NCI-H2196 (cell line): ENCODE measurements at regions not wholly inside any gene's neighbourhood (a gene's known extent, or its start where the extent isn't known, plus 50 kb on each side); places are given as distances from the start of the nearest gene placed in this dataset.
"Not testable (repeated sequence)": the region's sequence is repeated elsewhere in the genome, so short reads cannot be mapped to it uniquely, and the experiment has no call there.

Source experiments
- DNase-seq: peaks from one replicate; lab custom pipeline; 2025; ENCODE audit not compliant: unreplicated experiment; lab: John Stamatoyannopoulos, UW

DNA sequence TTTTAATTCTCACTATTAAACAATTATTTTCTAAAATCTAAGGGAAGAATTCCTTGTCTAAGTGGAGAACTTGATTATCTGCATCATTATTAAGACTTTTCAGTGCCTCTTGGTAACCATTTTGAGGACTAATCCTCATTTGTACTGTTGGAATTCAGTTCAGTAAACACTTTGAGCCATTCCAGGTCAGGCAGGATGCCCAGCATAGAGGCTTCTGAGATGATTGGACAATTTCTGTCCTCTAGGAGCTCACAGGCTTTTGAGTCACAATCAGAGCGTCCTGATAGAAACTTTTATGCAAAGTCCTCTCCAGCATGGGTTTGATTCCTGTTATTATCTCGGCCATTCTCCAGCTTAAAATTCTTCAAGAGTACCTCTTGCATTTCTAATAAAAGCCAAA lies 1304.6 kb downstream of the EPHA7 start:
- DNase-seq: no peak

DNA sequence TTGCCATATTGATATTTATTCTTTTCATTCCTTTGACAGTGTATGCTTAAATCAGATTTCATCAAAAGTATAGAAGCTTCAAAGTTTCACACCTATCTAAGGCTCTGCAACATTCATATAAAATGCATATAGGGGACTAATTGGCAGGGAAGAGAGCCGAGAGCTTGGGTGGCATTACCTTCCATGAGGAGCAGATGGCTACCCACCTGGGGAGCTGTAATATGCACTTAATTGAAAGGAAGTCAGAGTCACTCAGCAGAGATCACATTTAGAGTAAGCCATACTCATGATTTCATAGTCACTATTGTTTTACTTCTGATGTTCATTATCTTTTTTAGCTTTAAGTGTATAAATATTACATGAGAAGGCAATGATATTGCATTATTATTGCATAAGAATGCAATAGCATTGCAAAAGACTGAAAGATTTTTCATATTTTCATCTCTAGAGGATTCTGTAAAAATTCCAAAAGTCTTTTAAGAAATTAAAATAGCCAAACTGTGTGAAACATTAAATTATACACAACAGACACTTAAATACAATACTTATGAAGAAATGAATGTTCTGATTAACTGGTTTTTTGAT lies 1305.2 kb downstream of the EPHA7 start:
- no peak for DNase-seq

DNA sequence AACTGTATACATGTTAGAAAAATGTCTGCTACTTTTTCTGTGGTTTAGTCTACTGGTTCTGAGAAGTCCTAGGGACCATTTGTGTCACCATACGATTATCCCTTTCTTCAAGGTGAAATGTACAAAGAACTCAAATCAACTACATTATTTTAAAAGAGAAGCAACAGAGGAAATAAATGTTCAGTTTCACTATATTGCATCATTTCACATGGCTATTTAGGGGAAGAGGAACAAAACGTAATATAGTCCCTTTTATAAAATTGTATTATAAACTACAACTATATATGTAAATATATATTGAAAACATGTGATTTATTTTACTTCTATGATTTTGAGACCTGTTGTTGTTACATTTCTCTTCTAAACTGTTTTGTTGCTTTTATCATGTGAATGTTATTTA lies 1308.0 kb downstream of the EPHA7 start:
- DNase-seq: no peak

DNA sequence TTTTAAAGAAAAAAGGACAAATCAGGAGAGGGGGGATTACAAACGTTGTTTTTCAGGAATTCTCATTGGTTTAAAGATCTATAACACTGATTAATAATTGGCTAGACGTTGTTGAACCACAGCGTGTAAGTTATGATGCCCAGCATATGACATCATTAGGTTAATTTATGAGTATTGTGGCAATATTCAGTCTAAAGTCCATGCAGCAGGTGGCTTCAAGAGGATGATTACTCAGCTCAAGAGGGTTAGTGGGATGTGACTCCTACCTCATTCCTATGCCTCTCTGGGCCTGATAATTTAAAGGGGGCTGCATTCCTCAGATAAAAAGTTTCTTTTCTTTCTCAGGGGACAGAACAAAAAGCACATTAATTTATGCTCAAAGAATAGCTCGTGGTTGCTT lies 1309.0 kb downstream of the EPHA7 start:
- DNase-seq: no peak

DNA sequence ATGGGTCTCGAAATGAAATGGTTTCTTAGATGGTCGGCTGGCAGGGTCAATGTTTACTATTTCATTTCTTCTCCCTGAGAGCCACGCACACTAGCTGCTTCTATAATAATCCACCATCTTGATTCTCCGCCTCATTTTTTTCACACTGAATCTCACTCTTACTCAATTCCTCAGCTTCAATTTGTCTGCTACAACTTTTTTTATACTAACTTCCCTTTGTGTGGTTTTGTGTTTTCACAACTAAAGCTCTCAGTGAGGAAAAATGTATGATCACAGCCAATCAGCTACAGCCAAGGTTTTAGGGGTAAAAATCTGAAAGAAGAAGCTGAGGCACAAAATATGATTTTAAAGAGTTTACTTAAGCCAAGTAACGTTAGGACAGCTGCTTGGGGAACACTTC lies 1309.4 kb downstream of the EPHA7 start:
- DNase-seq: no peak

DNA sequence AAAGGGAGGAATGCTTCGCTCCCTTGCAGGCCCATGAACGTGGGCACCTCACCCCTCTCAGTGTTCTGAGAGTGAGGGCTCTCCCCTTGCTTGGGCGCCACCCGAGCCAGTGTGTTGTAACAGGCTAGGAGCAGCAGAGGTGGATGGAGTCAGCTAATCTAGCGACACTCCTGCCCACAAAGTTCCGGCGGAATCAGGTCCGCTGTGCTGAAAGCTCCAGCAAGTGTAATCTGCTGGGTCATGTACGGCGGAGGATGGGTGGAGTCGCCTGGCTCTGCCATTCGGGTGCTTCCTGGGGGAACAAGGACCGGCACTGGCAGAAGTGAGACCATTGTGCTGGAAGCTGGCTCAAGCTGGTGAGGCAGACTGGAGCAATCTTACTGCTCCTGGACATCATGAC lies 1310.1 kb downstream of the EPHA7 start:
- DNase-seq: no peak

DNA sequence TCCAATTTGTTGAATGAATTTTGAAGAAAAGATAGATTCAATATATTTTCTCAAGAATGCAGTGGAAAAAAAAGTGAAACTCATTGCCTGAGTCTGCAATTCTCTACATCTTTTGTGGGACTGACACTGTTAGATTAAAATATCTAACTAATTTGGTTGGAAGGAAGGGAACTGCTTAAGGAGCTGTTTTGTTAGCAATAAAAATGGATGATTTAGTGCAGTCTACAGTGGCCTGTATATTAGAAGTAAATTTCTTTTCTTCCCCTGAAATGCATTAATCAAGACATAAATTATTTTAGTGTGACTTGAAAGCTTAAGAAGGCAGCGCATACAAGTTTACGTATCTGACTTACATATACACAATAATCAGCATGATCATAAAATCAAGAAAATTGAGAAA lies 1332.6 kb downstream of the EPHA7 start:
- no peak for DNase-seq

DNA sequence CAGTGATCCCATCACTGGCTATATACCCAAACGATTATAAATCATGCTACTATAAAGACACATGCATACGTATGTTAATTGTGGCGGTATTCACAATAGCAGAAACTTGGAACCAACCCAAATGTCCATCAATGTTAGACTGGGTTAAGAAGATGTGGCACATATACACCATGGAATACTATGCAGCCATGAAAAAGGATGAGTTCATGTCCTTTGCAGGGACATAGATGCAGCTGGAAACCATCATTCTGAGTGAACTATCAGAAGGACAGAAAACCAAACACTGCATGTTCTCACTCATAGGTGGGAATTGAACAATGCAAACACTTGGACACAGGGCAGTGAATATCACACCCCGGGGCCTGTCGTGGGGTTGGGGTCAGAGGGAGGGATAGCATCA lies 1335.4 kb downstream of the EPHA7 start:
- not testable (repeated sequence) for DNase-seq

DNA sequence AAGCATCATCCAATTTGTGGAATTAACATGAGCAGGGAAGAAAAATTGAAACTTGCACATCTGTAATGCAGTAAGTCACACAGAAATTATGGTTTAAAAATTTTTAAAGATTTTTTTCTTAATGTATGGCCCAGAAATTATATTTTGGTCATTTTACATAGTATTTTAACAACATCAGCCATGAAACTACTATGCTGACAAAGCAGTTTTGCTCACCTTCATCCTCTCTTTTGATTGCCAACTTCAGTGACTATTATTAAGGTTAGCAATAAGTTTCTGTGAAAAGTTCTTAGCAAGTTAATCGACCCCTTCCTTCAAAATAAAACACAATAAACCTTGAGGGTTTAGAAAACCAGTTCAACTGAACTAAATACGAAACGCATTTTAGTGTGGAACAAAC lies 1347.0 kb downstream of the EPHA7 start:
- no peak for DNase-seq

DNA sequence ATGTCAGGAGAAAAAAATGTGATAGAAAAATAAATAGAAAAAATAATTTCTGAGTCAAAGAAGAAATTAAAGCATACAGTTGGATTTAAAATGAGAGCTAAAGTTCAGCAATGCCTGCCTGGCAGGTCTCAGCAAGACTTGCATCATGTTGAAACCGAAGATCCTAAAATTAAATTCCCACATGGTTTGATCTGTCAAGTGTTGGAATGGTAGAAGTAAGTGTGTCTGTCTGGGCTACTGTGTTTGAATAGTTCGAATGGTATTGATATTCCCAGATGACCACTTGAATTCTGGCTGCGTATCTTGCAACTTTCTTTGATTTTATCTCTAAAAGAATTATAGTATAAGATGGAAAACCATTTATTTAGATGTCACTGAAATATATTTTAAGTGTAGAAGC lies 1349.6 kb downstream of the EPHA7 start:
- DNase-seq: no peak

DNA sequence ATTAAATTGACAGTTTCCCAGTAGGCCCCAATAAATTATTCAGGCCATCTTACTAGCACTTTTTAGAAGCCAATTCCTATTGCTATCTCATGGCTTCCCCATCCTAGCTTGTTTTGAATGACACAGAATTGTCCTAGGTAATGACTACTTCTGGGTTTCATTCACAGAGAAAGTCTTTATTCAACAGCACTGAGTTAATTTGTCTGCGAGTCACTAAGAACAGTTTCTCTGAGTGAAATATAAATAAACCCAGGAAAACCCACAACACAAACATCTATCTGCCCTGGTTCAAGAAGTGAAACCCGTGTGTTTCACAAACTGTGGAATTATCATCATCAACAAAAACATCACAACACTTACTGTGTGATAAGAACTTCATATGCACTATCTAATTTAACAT lies 1366.8 kb downstream of the EPHA7 start:
- DNase-seq: no peak

DNA sequence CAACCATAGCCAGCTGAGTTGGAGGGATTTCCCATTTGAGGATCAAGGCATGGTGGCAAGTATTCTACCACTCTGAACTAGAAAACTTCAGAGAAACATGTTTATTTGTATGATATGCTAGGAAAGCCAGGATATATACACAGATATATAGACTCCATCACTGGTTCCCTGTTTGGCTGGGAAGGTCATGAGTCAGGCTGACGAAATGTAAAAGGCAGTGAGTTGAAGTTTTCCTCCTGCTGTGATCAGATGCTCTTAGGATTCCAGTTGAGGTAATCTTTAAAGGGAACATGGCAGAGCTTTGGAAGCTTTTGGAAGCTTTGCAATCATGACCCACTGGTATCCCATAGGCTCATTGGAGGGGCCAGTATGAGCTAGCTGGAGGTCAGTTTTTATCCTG lies 1369.1 kb downstream of the EPHA7 start:
- DNase-seq: no peak

DNA sequence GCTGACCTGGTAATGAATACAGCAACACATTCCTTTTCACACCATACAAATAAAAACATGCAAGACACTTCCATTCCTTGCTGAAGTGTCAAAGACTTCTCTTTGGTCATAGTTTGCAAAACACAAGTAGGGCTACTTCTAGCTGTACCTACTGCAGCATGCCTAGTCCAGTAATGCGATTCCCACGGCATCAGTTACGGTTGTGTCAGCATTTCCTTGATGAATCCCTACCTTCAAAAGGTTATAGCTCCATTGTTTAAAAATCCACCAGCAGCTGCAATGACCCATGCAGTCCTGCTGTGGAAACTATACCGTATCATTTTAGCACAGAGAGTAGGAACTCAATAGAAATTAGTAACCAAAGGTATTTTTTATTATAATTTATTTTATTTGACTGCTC lies 1371.5 kb downstream of the EPHA7 start:
- no peak for DNase-seq

DNA sequence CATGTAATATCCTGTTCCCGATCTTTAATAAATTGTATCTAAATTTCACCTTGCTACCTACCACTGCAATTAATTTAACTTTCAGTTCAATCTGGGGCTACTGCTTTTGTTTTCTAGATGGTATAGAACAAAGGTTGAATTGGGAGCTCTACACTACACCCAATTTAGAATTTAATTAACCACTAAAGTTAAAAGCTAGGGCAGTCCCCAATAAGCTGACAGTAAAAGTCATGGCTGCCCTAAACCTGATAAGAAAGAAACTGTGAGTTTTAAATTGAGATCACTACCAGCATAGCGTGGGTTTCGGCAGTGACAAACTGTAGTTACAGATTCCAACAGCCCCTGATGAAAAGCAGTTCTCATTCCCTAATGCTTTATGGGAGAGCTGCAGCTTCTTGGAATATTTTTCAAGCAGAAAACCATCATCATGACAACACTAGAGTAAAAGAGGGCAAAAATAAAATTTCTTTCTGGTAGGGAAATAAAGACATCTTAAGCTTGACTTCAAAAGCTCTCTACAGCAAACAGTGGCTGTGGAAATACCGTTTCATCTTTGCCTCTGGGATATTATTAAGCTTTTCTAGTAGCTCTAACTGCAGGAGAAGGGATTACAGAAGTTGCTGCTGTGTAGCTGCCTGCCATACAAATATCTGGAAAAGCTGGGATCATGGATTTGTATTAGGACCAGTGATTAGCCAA lies 1372.1 kb downstream of the EPHA7 start:
- no peak for DNase-seq

DNA sequence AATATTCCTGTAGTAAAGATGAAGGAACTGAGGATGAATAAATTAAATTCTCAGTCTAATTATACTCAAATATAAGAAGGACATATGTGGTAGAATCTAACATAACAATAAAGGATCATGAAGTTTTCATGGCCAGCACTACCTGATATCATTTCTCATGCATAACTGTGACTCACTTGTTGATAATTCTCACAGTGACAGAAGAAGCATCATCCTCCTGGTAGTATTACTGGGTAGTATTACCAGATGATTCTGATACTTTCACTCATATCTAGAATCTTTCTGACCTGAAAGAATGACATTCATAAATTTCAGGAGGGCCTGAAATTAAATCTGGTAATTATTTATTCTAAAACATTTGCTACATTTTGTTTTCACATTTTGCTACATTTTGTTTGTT lies 1375.0 kb downstream of the EPHA7 start:
- no peak for DNase-seq

DNA sequence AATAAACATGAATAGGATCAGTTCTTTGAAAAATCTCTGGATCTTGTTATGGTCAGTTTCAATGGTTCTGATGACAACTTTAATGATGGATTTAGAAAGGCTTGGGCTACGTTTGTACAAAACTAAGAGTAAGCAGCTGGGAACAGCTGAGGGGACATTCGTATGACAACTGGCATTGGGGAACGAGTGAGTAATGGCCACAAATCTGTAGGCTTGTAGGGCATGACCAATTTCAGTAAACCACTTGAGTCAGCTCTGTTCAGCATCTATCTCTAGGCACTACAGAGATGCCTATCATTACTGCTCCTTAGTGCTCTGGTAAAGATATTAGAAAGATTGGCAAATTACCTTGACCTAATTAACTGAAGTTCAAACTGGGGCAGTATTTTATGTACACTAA lies 1375.6 kb downstream of the EPHA7 start:
- no peak for DNase-seq

DNA sequence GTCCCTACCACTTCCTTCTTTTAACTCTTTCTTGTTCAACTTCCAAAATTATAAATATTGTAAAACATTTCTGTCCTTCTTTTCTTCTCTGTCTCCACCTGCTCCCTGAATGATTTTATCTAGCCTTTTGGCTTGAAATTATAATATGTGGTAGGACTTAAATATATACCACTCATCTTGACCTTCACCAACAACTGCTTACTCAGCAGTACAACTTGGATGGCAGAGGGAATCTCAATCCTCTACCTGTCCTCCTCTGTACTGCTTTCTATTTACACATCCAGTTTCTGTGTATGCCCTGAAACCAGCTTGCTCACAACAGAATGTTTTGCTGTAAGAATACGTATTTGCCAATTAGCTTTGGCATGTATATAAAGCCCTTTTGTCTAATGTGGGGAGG lies 1392.5 kb downstream of the EPHA7 start:
- no peak for DNase-seq

DNA sequence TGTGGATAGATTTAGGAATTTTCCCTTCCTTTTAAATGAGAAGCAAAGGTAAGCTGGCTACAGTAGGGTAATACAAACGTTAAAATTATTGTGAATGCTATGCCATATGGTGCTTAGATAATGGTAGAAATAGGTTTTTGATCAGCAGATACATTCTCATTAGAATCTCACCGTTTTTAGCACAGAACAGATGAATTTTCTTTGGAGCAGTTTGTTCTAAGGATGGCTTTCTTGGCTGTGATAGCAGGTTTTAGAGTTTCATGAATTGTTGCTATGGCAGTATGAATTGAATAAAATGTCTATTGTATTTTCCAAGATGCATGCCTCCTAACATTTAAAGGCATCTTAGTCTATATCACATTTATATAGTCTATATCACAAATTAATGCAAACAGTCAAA lies 1394.5 kb downstream of the EPHA7 start:
- no peak for DNase-seq

DNA sequence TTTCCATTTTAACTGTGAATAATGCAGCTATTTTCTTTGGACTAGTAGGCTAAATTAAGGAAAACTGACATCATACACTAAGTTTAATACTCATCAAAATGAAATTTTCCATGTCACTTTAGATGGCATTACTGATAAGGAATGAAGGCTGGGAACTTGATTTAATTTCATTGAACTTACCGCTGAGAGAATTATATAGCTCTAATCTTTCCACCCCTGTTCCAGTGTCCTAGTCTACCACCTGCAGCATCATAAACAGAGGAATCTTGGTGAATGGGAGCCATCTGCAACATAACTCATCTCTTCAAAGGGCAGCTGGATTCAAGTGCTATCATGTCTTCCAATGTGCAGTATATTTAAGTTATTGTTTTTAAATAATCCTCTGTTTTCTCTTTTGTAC lies 1395.2 kb downstream of the EPHA7 start:
- DNase-seq: no peak

DNA sequence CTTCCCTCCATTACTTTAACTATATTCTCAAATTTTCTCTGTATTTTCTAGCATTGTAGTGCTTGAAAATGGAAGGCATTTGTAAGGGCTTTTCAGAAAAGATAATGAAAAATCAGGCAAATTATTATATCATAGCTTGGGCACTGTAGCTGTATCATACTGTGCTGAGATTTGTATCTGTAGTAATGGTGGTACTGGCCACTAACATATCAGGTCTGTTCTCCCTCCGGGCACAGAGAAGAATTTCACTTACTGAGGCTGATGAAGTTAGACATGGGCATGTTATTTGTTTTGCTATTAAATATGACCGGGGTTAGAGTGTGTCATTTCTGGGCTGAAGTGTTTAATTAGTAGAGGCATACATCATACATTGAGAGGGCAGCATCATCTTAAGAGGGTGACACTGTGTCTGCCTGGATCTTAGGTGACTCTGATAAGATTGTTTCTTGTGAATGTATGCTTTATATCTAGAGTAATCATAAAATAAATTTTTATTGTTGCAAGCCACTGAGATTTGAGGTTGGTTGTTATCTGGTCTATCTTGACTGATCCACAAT lies 1395.9 kb downstream of the EPHA7 start:
- DNase-seq: no peak

DNA sequence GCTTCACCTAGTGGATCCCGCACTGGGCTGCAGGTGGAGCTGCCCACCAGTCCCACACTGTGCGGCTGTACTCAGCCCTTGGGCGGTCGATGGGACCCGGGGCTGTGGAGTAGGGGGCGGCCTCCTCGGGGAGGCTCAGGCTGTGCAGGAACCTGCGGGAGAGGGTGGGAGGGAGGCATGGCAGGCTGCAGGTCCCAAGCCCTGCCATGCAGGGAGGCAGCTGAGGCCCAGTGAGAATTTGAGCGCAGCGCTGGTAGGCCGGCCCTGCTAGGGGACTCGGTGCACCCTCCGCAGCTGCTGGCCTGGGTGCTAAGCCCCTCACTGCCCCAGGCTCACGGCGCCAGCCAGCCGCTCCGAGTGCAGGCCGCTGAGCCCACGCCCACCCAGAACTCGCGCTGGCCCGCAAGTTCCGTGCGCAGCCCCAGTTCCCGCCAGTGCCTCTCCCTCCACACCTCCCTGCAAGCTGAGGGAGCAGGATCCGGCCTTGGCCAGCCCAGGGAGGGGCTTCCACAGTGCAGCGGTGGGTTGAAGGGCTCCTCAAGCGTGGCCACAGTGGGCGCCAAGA lies 1407.6 kb downstream of the EPHA7 start:
- DNase-seq: no peak

DNA sequence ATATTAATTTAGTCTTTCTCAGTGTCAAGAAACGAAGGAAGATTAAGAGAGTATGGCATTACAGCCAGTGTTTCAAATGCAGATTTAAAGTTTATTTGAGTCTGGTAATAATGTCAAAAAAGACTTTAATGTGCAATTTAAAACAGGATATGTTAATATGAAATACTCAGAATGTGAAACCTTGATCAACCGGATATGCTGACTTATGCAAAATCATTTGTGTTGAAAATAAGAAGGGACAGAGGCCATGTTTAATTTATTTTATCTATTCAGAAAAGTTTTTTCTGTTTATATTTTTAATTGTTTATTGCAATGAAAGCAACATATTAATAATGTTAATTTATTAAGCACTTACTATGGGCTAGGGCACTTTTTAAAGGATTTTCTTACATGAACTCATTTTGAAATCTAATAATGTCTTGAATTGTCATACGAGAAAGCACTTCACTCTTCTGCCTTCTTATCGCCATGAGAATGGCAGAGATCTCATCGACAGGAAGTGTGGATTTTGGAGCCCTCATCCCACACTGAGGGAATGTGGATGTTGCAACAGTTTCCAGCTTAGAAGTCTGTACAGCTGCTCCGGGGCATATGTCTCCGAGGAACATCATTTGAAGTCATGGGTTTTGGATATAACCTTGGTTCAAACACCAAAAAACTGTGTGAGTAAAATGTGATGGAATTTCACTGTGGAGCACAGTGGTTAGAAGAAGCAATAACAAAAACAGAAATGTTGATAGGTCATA lies 1410.4 kb downstream of the EPHA7 start:
- no peak for DNase-seq
